Stimulated activated CD4-positive, alpha-beta T cell treated with anti-CD3 and anti-CD28 coated beads, Interleukin-4, amount 100 ng/mL, for 48 hours (primary cell): ENCODE measurements at regions not wholly inside any gene's neighbourhood (a gene's known extent, or its start where the extent isn't known, plus 50 kb on each side); places are given as distances from the start of the nearest gene placed in this dataset.

Source experiments
- DNase-seq, 2 donors: peaks; one replicate each; pipeline ENCODE4 v3.0.0-alpha.2; 2020; ENCODE audit warnings: low read depth in 2 of 2

DNA sequence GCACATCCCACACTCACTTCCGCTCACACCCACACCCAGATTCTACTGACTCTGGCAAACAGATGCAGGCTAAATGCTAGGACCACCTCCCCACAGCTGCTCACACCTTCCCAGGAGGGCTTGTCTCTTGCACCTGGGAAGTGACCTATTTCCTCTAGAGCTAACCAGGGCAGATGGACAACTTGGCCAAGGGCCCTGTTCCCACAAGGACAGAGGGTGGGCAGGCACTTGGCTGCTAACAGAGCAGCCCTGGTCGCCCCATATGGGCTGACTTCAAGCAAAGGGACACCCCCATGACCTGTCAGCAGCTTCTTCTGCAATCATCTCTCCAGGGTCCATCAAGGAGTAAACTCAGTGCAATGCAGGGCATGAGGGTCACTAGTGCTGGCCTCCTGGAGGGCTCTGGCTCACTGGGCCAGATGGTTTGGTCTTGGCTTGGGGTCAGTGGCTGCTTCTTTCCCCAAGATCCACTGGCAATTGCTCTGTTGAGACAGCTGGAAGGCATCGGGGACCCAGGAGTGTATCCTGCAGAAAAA lies 641.5 kb downstream of the PLPP3 start:
- DNase-seq: no peak

DNA sequence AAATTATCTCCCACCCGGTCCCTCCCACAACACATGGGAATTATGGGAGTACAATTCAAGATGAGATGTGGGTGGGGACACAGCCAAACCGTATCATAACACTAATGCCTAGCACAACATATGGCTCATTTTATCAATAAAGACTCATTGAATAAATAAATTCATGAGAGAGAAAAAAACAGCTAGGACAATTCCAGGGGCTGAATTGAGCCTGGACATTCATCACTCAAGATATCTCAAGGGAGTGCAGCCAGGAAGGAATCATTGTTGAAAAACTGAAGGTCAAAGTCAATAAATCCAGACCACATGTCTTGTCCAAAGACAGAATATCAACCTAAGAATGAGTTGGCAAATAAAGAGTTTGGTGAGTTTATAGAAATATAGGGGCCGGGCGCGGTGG lies 644.1 kb downstream of the PLPP3 start:
- DNase-seq: no peak

DNA sequence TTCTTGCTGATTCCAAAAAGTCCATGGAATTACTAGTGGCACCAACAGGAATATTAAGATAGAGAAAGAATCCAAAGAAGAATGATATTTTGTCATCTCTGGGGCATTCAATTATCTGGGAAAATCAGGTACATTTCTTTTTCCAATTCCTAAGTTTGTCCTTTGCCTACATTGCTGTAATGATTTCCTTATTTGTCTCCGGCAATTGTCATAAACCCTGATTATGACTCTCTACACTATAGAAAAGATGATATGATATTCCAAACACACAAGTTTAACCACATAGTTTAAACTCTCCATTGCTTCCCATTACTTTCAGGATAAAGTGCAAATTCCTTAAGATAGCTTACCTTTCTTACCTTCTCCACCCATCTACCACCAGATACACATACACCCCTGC lies 647.0 kb downstream of the PLPP3 start:
- no peak for DNase-seq

DNA sequence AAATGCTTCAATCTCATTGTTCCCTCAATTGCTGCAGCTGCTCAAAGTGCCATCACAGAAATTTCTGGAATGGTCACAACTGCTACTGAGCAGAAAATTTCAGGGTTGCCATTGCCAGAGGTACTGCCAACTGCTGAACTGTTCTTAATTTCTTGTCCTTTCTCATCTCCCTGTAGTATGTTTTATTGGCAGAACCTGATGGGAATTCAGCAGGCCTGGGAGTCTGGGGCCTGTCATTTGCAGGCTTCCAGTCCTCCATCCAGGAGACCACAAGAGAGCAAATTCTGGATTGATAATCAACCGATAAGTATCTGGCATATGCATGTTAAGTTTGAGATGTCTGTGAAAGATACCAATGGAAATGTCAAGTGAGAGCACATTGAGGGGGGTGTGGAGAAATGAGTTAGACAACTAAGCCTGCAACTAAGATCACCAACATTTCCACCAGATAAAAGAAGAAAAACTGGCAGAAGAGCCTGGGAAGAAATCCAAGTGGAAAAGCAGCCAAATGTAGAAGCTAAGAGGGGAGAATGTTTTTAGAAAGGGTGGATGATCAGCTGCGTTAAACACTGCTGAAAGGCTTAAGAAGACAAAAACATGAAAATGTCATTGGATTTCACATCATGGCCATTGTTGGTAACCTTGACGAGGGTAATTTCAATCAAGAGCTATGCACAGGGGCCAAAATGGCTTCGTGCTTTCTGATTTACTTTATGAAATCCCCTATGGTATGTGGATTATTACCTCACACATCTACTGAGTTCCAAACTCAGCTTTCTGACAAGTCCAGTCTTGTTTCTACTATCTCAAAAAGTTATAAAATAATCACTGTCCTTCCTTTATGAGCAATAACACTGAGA lies 648.1 kb downstream of the PLPP3 start:
- DNase-seq: no peak

DNA sequence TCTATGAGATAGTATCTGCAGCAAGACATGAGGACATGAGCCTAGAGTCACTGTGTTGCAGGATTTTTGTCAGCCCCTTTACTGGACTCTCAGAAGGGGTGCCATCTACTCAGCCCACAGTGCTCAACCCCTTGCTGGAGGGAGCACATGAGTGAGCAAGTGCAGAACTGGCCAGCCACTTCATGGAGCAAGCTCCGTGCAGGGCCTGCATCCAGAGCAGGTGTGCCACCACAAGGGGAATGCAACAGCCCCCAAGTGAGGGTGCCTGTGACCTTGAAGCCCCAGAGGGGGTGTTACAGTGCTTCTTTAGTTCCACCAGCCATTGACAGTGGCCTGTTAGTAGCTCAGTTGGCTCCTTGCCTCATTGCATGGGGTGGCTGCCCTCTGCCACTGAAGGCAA lies 649.7 kb downstream of the PLPP3 start:
- DNase-seq: no peak

DNA sequence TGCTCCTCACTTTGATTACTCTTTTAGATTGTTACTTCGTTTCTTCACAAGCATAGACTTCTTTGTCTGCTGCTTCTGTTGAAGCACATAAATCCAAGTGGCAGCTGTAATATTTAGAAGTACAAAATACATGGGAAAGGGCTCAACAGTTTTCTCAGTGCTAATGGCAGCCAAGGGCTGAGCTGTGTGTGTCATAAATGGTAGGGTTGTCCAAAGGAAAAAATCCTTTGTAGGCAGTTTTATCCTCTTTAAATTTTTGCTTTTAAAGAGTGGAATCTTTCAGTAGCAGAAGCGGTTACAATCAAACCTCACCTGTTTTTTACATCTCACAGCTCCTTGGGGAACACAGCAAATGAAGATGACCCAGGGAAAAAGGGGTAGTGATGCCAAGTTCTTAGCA lies 650.8 kb downstream of the PLPP3 start:
- DNase-seq: no peak

DNA sequence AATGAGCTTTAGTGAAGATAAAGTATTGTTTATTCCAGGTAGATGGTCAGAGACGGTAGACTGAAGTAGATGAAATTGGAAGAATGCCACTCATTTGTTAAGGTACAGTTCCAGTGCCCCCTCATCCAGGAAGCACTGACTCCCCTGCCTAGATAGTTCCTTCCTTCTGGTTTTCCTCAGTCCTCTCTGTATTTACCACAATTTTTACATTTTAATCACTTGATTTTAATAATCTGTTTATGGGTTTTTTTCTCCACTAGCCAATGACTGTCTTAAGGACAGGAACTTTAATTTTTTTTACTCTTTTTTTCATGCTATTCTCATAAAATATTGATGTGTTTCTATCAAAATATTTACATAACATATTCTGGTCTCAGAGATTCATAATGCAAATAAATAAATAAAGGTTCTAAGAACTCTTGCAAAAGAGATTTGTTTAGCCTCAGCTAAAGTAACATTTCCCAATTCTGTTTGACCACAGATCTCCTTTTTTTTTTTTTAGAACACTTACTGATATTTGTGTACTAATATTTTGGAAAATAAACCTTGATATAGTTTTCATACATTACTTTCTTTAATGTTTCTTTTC lies 651.6 kb downstream of the PLPP3 start:
- DNase-seq: no peak

DNA sequence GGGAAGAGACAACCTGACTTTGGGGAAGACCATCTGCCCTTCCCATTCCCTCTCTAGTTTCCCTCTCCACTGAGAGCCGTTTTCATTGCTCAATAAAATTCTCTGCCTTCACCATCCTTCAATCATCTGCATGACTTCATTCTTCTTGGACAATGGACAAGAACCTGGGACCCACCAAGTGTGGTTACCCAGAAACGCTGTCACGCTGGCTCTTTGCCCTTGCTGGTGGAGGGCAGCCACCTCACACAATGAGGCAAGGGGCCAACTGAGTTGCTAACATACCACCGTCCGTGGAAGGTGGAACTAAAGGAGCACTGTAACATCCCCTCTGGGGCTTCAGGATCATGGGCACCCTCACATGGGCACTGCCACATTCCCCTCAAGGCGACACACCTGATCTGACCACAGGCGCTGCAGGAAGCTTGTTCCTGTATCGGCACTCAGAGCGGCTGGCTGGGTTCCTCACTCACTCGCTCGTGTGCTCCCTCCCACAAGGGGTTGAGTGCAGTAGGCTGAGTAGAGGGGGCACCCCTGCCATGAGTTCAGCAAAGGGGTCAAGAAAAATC lies 652.4 kb downstream of the PLPP3 start:
- no peak for DNase-seq

DNA sequence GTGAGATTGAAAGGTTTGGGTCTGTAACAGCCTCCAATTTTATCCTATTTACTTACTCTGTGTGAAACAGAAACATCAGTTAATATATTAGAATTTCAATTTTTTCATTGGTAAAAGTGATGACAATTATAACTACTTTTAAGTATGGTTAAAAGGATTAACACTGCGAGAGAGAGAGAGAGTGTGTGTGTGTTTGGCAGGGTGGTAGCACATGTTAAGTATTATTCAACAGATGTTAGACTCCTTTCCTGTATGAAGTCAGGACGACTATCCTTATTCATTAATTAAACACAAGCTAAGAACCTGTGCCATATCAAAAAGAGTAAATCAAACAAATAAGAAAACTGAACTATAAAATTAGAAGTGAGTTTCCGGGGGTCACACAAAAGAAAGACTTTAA lies 662.5 kb downstream of the PLPP3 start:
- DNase-seq: no peak

DNA sequence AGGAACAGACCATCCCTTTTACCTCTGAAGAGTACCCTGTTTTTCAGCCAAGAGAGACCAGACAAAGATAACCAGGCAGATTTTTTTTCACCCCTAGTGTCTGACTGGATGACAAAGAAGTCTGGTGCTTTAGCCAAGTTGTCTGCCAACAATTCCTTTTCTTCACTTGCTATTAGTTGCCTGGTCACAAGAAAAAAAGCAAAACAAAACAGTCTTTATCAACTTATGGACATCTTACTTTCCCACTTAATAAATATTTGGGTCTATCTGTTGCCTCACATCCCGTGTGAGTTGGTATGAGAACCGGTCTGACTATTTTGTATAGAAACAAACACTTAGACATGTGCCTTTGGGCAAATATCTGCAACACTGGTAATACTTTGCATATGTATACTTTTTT lies 662.9 kb downstream of the PLPP3 start:
- no peak for DNase-seq

DNA sequence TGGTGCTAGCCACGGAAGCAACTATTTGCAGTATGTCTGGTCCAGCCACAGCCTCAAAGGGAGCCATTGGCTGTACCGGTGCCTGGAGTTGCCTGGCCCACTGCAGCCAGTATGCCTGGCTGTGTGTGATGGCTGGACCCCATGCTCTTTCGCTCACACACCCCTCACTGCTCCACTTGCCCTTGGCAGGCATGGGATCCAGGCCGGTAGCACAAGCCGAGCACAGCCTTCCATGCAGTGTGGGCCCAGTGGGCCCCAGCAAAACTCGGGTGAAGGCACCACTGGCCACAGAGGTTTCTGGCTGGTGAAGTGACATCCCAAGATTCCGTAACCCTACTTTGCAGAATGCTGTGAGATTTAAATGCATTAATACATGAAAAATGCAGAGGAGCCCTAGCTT lies 665.8 kb downstream of the PLPP3 start:
- no peak for DNase-seq

DNA sequence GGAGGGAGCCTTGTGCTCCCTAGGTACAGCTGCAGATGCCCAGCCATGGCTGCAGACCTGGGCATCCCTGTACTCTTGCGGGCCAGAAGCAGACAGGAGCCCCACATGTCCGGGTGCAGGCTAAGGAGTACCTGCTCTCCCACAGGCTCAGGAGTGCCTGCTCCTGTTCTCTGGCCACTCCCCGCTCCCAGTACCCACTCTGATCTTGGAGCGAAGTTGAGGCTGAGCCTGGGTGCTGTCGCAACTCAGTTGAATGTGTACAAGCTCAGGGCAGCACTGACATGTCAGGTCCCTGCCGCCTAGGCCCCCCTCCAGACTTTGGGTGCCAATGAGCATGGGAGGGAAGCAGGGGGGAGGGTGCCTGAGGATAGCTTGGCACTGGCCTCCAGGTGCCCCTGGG lies 666.9 kb downstream of the PLPP3 start:
- DNase-seq: no peak

DNA sequence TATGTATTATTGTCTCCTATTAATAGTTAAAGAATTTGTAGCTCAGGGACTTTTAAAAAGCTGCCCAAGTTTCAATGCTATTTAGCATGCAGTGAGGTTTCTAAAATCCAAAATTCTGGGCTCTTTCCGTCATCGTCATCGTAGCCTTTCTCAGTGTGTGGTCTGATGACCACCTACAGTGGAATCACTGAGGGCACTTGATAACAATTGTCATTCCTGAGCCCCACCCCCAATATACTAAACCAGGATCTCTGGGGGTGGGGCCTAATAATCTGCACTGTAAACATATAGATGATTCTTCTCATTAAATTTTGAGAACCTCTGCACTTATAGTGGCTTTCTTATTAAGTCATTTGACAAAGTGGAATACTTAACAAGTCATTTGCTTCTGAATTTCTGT lies 674.8 kb downstream of the PLPP3 start:
- DNase-seq: no peak

DNA sequence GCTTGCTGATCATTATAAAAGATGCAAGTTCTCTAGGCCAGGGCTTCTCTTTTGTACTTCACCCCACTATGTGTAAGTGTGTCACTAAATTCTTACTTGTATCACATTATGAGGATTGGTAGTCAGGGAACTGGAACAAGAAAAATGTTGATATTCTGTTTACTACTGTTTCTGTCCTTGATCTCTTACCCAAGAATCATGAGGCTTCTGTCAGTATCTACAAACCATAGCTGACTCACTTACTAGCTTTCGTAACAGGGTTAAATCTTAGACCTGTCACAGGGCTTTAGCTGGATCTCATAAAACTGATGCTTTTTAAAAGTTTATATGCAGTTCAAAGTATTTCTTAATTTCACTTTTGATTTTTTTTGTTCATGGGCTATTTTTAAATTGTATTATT lies 681.2 kb downstream of the PLPP3 start:
- no peak for DNase-seq

DNA sequence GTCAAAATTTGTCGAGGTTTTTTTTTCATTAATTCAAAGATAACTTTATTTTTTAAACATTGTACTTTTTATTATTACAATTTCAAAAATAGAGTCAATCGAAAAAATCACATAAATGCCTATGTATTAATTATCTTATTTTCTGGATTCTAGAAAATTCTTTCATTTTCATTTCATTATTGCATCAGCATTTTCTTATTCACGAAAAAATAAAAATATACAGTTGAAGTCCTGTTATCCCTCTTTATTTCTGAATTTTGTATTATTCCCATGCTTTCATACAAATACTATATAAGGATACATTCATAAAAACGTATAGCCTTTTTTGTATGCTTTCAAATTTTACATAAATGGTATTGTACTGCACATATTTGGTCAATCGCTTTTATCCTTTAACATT lies 681.0 kb upstream of the USP24 start:
- no peak for DNase-seq

DNA sequence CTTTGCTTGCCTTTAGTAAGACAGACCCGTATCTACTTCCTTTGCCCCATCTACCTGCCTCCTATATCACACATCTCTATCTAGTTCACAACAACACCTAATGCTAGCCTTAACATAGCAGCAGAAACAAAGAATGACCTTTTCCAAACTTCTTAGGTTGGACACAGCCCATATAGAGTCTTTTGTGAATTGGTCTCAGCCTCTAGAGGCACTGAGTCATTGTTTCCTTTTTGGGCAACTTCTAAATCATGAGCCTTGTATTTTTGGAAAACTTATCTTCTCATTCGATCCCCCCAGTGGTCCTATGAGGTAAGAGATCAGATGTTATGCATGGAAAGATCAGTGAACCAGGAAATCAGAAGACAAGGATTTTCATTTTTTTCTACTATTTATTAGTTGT lies 679.4 kb upstream of the USP24 start:
- no peak for DNase-seq

DNA sequence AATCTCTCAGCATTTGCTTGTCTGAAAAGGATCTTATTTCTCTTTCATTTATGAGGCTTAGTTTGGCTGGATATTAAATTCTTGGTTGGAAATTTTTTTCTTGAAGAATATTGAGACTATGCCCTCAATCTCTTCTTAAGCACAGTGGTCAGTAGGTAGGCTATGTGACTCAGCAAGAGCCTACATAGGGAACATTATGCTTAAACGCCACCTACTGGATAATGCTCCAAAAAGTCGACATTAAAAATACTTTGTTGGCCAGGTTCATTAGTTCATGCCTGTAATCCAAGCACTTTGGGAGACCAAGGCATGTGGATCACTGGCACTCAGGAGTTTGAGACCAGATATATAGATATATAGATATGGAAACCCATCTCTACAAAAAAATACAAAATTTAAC lies 678.0 kb upstream of the USP24 start:
- no peak for DNase-seq

DNA sequence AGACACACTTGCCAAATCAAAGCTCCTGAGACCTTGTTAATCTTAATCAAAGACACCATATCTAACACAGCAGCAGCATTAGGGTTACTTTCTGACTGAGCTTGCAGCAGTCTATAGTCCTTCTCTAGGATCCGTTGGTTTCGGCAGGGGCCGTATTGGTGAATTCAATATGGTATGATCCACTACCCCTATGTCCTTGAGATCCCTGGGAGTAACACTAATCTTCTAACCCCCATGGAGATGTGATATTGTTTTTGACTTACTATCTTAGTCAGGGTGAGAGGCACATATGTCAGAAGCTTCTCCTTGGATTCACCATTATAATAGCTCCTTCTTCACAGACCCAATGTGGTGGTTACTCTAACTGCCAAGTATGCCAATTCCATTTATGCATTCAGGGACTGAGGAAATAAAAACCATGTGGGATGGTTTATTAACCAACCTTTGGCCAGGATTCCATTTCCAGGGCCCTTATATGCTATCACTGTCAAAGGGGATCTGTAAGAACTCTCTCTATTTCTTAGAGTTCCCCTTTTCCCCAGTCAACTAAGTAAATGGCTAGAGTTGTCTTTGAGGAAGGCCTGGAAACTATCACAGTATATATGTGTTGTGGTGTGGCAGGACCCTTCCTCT lies 673.6 kb upstream of the USP24 start:
- no peak for DNase-seq

DNA sequence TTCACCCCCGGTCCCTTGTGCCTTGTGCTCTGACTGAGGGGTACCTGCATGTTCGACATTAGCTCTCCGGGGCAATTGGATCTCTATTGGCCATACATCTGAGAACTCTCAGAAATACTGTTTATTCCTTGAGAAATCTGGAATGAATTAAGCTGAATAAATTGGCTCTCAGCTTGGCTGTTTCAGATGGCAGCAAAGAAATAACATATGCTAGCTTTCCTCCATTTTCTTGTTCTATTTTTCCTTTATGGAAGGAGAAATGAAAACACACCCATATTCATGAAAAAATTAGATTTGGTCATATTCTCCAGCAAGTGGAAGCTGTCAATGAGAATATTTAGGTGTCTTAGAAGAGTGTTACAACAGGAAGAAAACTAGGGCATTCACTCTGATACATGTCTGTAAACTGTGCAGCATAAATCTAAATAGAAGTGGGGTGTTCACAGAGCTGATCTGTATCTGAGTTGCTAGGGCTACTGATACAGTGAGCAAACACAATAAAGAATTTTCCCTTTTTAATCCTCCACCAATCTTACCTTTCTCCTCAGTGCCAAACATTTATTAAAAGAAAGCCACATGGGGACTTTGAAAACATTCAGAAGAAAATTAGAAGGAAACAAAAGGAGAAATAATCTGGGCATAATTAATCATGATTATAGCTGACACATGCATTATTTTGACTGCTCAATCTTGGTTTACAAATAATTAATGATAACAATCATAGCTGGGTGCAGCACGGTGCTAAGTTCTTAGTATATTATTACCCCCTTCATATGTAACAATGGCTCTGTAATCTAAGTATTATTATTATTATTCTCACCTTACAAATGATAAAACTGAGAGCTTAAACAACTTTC lies 671.9 kb upstream of the USP24 start:
- no peak for DNase-seq

DNA sequence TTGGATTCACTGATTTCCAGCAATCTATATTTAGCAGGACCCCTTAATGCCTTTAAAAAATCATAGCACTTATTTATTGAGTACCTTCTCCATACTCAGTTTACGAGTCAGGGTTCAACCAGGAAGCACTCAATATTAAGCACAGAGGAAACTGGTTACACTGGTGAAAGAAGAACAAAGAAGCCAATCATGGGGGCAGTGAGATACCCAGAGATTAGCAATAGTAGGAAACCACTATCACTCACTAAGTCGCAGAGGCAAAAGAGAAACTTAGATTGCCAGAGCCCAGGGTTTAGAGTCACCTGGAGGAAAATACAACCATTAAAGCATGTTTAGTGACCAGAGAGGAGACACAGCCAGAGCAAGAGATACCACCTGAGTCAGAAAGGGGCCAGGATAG lies 670.5 kb upstream of the USP24 start:
- no peak for DNase-seq

DNA sequence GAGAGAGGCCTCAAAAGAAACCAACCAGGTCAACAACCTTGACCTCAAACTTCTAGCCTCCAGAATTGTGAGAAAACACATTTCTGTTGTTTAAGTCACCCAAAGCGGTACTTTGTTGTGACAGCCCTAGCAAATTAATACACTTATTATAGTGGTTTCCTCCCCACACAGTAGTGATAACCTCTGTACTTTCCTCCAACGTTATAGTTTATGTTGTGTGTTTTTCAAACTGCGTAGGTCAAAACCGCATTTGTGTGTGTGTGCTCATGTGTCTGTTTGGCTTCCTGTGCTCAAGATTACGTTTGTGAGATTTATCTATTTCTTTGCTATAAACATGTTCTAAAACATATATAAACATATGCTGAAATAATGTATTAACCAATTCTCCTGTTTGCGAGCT lies 667.8 kb upstream of the USP24 start:
- DNase-seq: no peak

DNA sequence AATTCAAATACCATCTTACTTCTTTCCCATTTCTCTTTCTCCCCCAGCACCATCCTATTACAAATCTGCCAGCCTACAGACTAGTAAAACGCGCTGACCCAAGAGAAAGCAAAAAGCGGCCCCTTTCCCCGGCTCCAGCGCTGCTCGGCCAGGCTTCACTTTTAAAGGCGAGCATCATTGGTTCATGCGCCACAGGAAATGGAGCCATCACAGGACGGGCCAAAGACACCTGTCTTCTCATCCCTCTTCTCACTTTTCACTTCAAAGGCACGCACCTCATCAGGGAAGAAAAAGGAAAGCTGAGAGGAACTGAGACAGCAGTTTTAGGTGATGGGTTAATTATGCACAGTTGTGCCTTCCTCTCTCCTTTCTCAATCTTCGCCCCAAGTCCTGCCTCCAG lies 664.2 kb upstream of the USP24 start:
- no peak for DNase-seq
